ENCODE measurements at regions not wholly inside any gene's neighbourhood (a gene's known extent, or its start where the extent isn't known, plus 50 kb on each side); places are given as distances from the start of the nearest gene placed in this dataset.

- Histone ChIP-seq H2AFZ (ENCODE audit: low read depth, low read length, poor library complexity, severe bottlenecking) (no peak overlapping the region), H3K4me1 (ENCODE audit: control insufficient read depth in 1 of 2, insufficient read depth in 2 of 2, low read length in 2 of 2) (no peaks in the 10 kb centered on the region), H3K9me2 (ENCODE audit: insufficient read depth) (no peaks in the 10 kb centered on the region), H3K9ac (ENCODE audit: low read length) (no peak overlapping the region), H3K27me3 (ENCODE audit: insufficient read depth, low read length) (peaks cover 82% of the 10 kb centered on the region), H3K27ac (ENCODE audit: low read depth, low read length) (no peak overlapping the region), H3K36me3 (ENCODE audit: control insufficient read depth in 1 of 2, insufficient read depth in 2 of 2, low read length in 2 of 2) (no peaks in the 10 kb centered on the region), H3K9me3 (ENCODE audit: control insufficient read depth in 1 of 2, insufficient read depth in 1 of 2, low read depth in 1 of 2, low read length in 2 of 2) (no peaks in the 10 kb centered on the region), H3K4me3 (replicated peaks in 1 of 2; ENCODE audit: low read depth in 1 of 2, low read length in 2 of 2) (no peak overlapping the region), H4K20me1 (ENCODE audit: insufficient read depth) (no peaks in the 10 kb centered on the region), H3K4me2 (ENCODE audit: low read length) (no peak overlapping the region), H3K79me2 (ENCODE audit: insufficient read depth, low read length) (no peaks in the 10 kb centered on the region)
- intact Hi-C loops (cut with micrococcal nuclease) = no loop called here
- RAD21 ChIA-PET (ENCODE audit: low non-redundant PET in 1 of 2, low total read pairs in 2 of 2, uncharacterized antibody in 2 of 2, unreplicated experiment in 2 of 2) = no interaction called here
- TF ChIP-seq SIN3A (IDR thresholded peaks at IDR 0.05; ENCODE audit: low read depth) (no peak), FOSL1 (IDR thresholded peaks at IDR 0.05; ENCODE audit: low read depth) (no peak), CEBPB (IDR thresholded peaks at IDR 0.05; ENCODE audit: low read depth) (no peak), ATF3 (IDR thresholded peaks at IDR 0.05) (no peak), JUND (IDR thresholded peaks at IDR 0.05) (no peak), EZH2phosphoT487 (IDR thresholded peaks at IDR 0.05; ENCODE audit: borderline replicate concordance) (no peak), MAX (IDR thresholded peaks at IDR 0.05) (no peak), RAD21 (IDR thresholded peaks at IDR 0.05; ENCODE audit: low read depth) (no peak)
- no peak for DNase-seq (ENCODE audit: low read depth, low spot score)
- ATAC-seq = no peak
- CTCF ChIA-PET = no interaction called here
- BruUV-seq (replicated peaks) = no TSS peak
- POLR2A ChIA-PET = no interaction called here
These were observed 60.1 kb upstream of the PAX2 start for GRCh38 chr10:100685331-100685730.

GRCh38 chr10:100687143-100688003, 58.0 kb upstream of the PAX2 start:
- Histone ChIP-seq H3K4me1 (ENCODE audit: control insufficient read depth in 1 of 2, insufficient read depth in 2 of 2, low read length in 2 of 2) (no peaks in the 10 kb centered on the region), H3K4me3 (replicated peaks in 1 of 2; ENCODE audit: low read depth in 1 of 2, low read length in 2 of 2) (no peak overlapping the region), H3K9ac (ENCODE audit: low read length) (no peak overlapping the region), H3K4me2 (ENCODE audit: low read length) (no peak overlapping the region), H3K79me2 (ENCODE audit: insufficient read depth, low read length) (no peaks in the 10 kb centered on the region), H3K36me3 (ENCODE audit: control insufficient read depth in 1 of 2, insufficient read depth in 2 of 2, low read length in 2 of 2) (no peaks in the 10 kb centered on the region), H3K9me3 (ENCODE audit: control insufficient read depth in 1 of 2, insufficient read depth in 1 of 2, low read depth in 1 of 2, low read length in 2 of 2) (no peaks in the 10 kb centered on the region), H4K20me1 (ENCODE audit: insufficient read depth) (no peaks in the 10 kb centered on the region), H2AFZ (ENCODE audit: low read depth, low read length, poor library complexity, severe bottlenecking) (no peak overlapping the region), H3K9me2 (ENCODE audit: insufficient read depth) (no peaks in the 10 kb centered on the region), H3K27ac (ENCODE audit: low read depth, low read length) (no peak overlapping the region), H3K27me3 (ENCODE audit: insufficient read depth, low read length) (peaks cover 69% of the 10 kb centered on the region)
- ChIA-PET RAD21 (ENCODE audit: low non-redundant PET in 1 of 2, low total read pairs in 2 of 2, uncharacterized antibody in 2 of 2, unreplicated experiment in 2 of 2) (no interaction called here), CTCF (no interaction called here), POLR2A (no interaction called here)
- intact Hi-C loops (cut with micrococcal nuclease) = no loop called here
- DNase-seq (ENCODE audit: low read depth, low spot score) (no peak), ATAC-seq (no peak)
- BruUV-seq (replicated peaks) = no TSS peak
- TF ChIP-seq EZH2 (IDR thresholded peaks at IDR 0.05) = no peak

Data from HCT116 (cell line).